ENCODE measurements at regions not wholly inside any gene's neighbourhood (a gene's known extent, or its start where the extent isn't known, plus 50 kb on each side); places are given as distances from the start of the nearest gene placed in this dataset.
"Not testable (repeated sequence)": the region's sequence is repeated elsewhere in the genome, so short reads cannot be mapped to it uniquely, and the experiment has no call there.

DNA sequence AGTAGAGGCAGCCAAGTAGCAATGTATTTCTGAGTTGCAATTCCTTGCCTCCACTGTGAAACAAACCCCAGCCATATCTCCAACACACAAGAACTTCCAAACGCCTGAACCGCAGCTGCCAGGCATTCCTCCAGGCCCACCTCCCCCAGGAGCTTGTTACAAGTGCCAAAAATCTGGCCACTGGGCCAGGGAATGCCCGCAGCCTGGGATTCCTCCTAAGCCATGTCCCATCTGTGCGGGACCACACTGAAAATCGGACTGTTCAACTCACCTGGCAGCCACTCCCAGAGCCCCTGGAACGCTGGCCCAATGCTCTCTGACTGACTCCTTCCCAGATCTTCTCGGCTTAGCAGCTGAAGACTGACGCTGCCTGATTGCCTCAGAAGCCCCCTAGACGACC lies 706.3 kb downstream of the FAM181B start:
- H3K9me3 ChIP-seq; in situ Hi-C loops (cut with MboI; ENCODE audit: low sequenced_read_pairs); H3K36me3 ChIP-seq (replicated peaks); H3K4me1 ChIP-seq; H3K4me3 ChIP-seq; DNase-seq (ENCODE audit: low spot score in 2 of 2); H3K27me3 ChIP-seq (ENCODE audit: low read depth): not testable (repeated sequence)

DNA sequence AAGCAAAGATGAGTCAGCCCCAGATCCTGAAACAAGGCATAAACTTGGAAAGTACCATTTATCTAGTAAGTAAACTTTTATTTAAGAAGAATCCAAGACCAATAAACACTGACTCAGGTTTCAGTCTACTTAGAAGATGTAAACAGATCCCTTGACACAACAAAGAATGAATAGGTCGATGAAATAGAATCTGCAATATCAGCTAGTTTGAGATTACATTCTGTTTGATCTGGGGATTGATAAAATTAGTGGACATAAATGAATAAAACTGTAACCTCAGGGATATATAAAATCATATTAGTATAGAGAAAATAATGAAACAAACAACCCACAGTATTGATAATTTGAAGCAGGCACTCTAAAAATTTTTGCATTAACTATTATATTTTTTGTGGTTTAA lies 708.9 kb downstream of the FAM181B start:
- DNase-seq (ENCODE audit: low spot score in 2 of 2) = no peak
- in situ Hi-C loops (cut with MboI; ENCODE audit: low sequenced_read_pairs) = no loop called here
- Histone ChIP-seq H3K4me3 (no peak overlapping the region), H3K9me3 (no peaks in the 10 kb centered on the region), H3K36me3 (replicated peaks) (no peaks in the 10 kb centered on the region), H3K27me3 (ENCODE audit: low read depth) (no peaks in the 10 kb centered on the region), H3K4me1 (no peaks in the 10 kb centered on the region)

DNA sequence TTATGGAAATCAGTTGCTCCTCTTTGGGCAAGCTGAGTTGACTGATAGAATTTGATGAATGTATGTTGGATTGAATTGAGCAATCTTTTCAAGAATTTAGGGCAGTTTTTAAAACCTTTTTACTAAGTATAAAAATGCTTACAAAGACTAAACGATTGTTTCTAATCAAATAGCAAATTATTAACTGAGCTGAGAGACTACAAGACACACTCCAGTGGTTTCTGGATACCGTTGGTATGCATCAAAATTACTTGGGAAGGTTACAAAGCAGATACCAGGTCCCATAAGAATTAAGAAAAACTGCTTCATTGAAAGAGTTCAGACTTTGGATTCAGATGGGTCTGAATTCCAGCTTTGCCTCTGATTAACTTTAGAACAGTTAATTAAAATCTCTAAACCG lies 721.4 kb downstream of the FAM181B start:
- no peaks in the 10 kb centered on the region for H3K4me1 ChIP-seq
- H3K9me3 ChIP-seq = no peaks in the 10 kb centered on the region
- H3K27me3 ChIP-seq (ENCODE audit: low read depth) = no peaks in the 10 kb centered on the region
- no peak overlapping the region for H3K4me3 ChIP-seq
- DNase-seq (ENCODE audit: low spot score in 2 of 2) = no peak
- H3K36me3 ChIP-seq (replicated peaks) = no peaks in the 10 kb centered on the region
- in situ Hi-C loops (cut with MboI; ENCODE audit: low sequenced_read_pairs) = no loop called here

DNA sequence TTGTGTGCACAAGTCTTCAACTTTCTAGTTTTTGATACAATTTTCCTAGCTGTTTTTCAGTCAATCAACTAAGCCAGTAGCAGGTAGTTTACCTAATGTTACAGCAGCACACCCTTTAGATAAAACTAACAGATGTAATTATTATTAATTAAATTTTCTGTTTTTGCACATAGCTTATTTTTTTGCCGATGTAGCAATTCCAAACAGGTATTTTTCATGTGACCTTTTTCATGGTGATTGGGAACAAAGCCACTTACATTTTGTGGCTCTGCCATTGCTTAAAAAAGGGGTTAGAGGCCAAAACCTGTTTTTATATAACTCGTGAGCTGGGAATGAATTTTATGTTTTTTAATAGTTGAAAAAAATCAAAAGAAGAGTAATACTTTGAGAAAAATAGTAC lies 724.5 kb downstream of the FAM181B start:
- Histone ChIP-seq H3K27me3 (ENCODE audit: low read depth) (no peaks in the 10 kb centered on the region), H3K4me1 (no peaks in the 10 kb centered on the region), H3K4me3 (no peak overlapping the region), H3K9me3 (no peaks in the 10 kb centered on the region), H3K36me3 (replicated peaks) (no peaks in the 10 kb centered on the region)
- no peak for DNase-seq (ENCODE audit: low spot score in 2 of 2)
- in situ Hi-C loops (cut with MboI; ENCODE audit: low sequenced_read_pairs) = no loop called here

DNA sequence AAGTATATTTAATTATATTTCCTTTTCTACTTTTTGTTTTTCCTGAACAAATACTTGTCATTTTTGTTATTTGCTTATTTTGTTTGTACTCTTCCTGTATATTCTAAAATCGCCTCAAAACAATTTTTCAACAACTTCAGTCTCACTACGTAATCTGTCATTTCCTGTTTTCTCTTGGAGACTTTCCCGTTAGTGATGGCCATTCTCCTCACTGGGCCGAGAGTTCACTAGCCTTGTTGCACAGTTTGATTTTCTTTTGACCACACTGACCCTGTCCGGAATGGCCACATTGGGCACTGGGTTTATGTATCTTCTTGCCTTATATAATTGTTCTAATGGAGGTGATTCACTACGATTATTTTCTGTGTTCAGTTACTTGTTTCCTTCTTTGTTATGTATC lies 726.1 kb downstream of the FAM181B start:
- no peaks in the 10 kb centered on the region for H3K36me3 ChIP-seq (replicated peaks)
- H3K4me3 ChIP-seq = no peak overlapping the region
- no peaks in the 10 kb centered on the region for H3K9me3 ChIP-seq
- DNase-seq (ENCODE audit: low spot score in 2 of 2) = no peak
- in situ Hi-C loops (cut with MboI; ENCODE audit: low sequenced_read_pairs) = no loop called here
- no peaks in the 10 kb centered on the region for H3K4me1 ChIP-seq
- H3K27me3 ChIP-seq (ENCODE audit: low read depth) = no peaks in the 10 kb centered on the region

DNA sequence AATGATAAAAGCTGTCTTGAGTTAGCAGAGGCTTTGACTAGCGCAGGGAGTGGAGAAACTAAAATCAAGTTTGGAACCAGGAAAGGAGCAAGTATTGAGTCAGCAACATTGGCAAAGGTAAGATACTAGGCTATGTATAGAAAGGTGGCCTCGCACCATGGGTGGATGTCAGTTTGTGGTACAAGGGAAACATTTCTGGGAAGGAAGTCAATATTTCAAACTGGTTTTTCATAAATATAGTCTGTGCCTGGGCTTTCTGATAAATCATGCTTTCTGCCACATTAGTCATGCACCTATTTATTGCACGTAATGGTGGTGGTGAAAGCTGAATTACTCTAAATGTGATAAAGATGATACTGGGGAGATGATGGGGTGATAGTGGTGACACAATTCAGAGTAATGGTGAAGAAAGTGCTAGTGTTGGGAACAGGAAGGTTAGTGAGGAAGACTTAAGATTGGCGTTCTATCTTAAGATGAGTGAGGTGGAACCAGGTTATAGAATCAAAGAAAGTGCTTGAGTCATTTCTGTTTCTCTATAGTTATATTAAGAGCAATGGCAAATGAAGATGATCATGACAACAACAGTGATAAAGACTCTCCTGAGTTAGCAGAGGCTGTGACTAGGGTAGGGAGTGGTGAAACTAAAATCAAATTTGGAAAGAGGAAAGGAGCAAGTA lies 729.0 kb downstream of the FAM181B start:
- no peaks in the 10 kb centered on the region for H3K27me3 ChIP-seq (ENCODE audit: low read depth)
- DNase-seq (ENCODE audit: low spot score in 2 of 2) = no peak
- no peaks in the 10 kb centered on the region for H3K9me3 ChIP-seq
- no peaks in the 10 kb centered on the region for H3K4me1 ChIP-seq
- H3K4me3 ChIP-seq = no peak overlapping the region
- in situ Hi-C loops (cut with MboI; ENCODE audit: low sequenced_read_pairs) = no loop called here
- no peaks in the 10 kb centered on the region for H3K36me3 ChIP-seq (replicated peaks)

DNA sequence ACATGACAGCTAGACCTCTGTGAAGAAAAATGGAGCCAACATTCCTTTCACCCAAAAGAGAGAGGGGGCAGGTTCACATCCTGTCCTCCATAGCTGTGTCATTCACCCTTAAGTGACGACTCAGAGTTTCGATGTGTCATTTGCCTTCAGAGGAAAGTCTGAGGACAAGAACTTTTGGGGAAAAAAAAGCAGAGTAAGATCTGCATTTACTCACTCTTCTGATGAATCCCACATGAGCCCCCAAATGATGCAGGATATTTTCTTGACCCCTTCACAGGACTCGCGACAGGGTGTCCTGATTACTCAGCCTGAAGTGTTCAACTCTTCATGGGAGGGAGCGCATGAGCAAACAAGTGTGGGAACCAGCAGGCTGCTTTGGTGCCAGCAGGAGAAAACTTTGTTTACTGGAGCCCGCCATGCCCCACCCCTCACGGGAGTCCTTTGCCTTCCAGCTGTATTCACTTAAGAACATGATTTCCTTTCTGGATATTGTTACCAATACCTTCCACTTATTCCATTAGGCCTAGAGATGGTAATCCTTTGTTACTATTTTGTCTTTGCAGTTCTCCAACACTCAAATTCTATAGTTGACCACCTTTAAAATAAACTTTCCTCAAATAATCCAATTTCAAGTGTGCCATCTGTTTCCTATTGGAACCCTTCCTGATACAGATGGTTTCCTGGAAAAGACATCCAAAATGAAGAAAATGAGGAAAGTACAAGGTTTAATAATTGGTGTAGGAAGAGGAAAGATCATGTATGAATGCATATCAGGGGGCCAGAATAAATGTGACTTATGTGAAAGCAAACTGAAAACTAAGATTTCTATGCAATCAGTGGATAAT lies 729.8 kb downstream of the FAM181B start:
- H3K36me3 ChIP-seq (replicated peaks) = no peaks in the 10 kb centered on the region
- in situ Hi-C loops (cut with MboI; ENCODE audit: low sequenced_read_pairs) = no loop called here
- no peak for DNase-seq (ENCODE audit: low spot score in 2 of 2)
- H3K9me3 ChIP-seq = no peaks in the 10 kb centered on the region
- no peaks in the 10 kb centered on the region for H3K27me3 ChIP-seq (ENCODE audit: low read depth)
- H3K4me3 ChIP-seq = no peak overlapping the region
- no peaks in the 10 kb centered on the region for H3K4me1 ChIP-seq

DNA sequence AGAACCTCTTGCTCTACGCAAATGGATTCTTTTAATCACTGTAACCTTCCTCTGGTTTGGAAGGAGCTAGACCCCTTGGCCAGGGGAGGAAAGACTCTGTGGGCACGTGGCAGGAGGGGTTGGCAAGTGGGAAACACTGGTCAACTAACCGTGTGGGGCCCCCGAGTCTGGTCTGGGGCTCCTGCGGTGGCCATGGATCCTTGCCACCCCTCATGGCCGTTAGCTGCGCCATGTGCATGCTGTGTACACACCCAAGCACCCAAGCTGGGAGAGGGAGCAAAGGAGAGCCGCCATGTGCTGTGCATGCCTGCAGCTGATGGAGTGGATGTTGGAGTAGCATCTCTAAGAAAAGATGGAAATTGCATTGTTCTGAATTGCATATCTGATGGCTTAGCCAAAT lies 730.6 kb downstream of the FAM181B start:
- in situ Hi-C loops (cut with MboI; ENCODE audit: low sequenced_read_pairs) = no loop called here
- Histone ChIP-seq H3K4me1 (no peaks in the 10 kb centered on the region), H3K27me3 (ENCODE audit: low read depth) (no peaks in the 10 kb centered on the region), H3K4me3 (no peak overlapping the region), H3K9me3 (no peaks in the 10 kb centered on the region), H3K36me3 (replicated peaks) (no peaks in the 10 kb centered on the region)
- no peak for DNase-seq (ENCODE audit: low spot score in 2 of 2)

GRCh38 chr11:81995889-81996288 lies 737.8 kb downstream of the FAM181B start:
- Histone ChIP-seq H3K9me3 (no peaks in the 10 kb centered on the region), H3K36me3 (replicated peaks) (no peaks in the 10 kb centered on the region), H3K4me1 (no peaks in the 10 kb centered on the region), H3K27me3 (ENCODE audit: low read depth) (no peaks in the 10 kb centered on the region), H3K4me3 (no peak overlapping the region)
- no peak for DNase-seq (ENCODE audit: low spot score in 2 of 2)
- in situ Hi-C loops (cut with MboI; ENCODE audit: low sequenced_read_pairs) = no loop called here

DNA sequence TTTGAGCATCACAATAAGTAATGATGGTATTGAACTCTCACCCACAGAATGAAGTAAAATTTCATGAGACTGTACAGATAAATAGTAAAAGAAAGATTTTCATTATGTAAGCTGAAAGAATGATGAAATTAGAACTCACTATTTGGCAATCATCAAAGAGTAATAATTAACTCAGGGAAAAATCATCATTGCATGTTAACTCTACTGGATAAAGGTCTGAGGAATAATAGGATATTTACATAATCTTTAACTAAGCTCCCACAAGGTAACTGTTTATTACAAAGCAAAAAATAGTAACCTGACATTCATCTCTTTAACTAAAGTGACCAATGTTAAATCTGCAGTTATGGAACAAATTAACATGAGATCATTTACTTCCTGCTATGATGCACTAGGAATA lies 739.9 kb downstream of the FAM181B start:
- no peaks in the 10 kb centered on the region for H3K4me1 ChIP-seq
- H3K4me3 ChIP-seq = no peak overlapping the region
- DNase-seq (ENCODE audit: low spot score in 2 of 2) = no peak
- in situ Hi-C loops (cut with MboI; ENCODE audit: low sequenced_read_pairs) = no loop called here
- no peaks in the 10 kb centered on the region for H3K36me3 ChIP-seq (replicated peaks)
- no peaks in the 10 kb centered on the region for H3K27me3 ChIP-seq (ENCODE audit: low read depth)
- H3K9me3 ChIP-seq = no peaks in the 10 kb centered on the region

DNA sequence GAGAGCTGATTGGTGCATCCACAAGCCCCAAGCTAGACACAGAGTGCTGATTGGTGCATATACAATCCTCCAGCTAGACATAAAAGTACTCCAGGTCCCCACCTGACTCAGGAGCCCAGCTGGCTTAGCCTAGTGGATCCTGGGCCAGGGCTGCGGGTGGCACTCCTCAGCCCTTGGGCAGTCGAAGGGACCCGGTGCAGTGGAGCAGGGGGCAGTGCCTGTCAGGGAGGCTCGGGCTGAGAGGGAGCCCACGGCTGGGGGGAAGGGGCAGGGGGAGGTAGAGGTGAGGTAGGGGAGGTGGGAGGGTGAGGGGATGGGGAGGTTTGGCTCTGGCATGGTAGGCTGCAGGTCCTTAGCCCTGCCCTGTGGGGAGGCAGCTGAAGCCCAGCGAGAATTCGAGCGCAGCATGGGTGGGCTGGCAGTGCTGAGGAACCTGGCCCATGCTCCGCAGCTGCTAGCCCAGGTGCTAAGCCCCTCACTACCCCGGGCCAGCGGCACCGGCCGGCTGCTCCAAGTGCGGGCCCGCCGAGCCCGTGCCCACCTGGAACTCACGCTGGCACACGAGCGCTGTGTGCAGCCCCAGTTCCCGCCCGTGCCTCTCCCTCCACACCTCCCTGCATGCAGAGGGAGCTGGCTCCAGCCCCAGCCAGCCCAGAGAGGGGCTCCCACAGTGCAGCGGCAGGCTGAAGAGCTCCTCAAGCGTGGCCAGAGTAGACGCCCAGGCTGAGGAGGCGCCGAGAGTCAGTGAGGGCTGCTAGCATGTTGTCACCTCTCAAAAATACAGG lies 742.8 kb downstream of the FAM181B start:
- Histone ChIP-seq H3K4me3 (no peak overlapping the region), H3K9me3 (no peaks in the 10 kb centered on the region), H3K36me3 (replicated peaks) (no peaks in the 10 kb centered on the region), H3K27me3 (ENCODE audit: low read depth) (no peaks in the 10 kb centered on the region), H3K4me1 (no peaks in the 10 kb centered on the region)
- in situ Hi-C loops (cut with MboI; ENCODE audit: low sequenced_read_pairs) = no loop called here
- DNase-seq (ENCODE audit: low spot score in 2 of 2) = no peak

DNA sequence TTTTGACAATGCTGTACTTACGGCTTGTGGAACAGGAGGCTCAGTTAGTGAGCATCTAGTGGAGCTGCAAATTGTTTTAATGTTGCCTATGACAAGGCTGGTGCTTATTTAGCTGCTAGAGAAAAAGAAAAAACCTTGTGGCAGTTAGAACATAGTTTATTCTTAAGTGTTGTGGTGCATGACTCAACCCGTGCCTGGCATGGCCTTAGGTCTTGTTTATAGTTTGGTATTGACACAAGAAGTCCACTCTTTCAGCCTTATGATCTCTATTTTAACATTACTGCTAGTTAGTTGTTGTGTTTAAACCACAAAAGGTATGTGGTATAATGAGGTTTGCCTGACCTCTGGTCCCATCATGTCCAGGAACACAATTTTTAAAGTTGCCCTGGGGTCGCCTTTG lies 744.6 kb downstream of the FAM181B start:
- no peaks in the 10 kb centered on the region for H3K36me3 ChIP-seq (replicated peaks)
- no peak for DNase-seq (ENCODE audit: low spot score in 2 of 2)
- in situ Hi-C loops (cut with MboI; ENCODE audit: low sequenced_read_pairs) = no loop called here
- no peak overlapping the region for H3K4me3 ChIP-seq
- H3K4me1 ChIP-seq = no peaks in the 10 kb centered on the region
- no peaks in the 10 kb centered on the region for H3K27me3 ChIP-seq (ENCODE audit: low read depth)
- no peaks in the 10 kb centered on the region for H3K9me3 ChIP-seq

GRCh38 chr11:81987829-81988472 lies 745.7 kb downstream of the FAM181B start:
- H3K4me1 ChIP-seq = no peaks in the 10 kb centered on the region
- no peak overlapping the region for H3K4me3 ChIP-seq
- H3K27me3 ChIP-seq (ENCODE audit: low read depth) = no peaks in the 10 kb centered on the region
- no peaks in the 10 kb centered on the region for H3K36me3 ChIP-seq (replicated peaks)
- H3K9me3 ChIP-seq = no peaks in the 10 kb centered on the region
- no peak for DNase-seq (ENCODE audit: low spot score in 2 of 2)
- in situ Hi-C loops (cut with MboI; ENCODE audit: low sequenced_read_pairs) = no loop called here

All from HAP-1 (cell line).